IPS DF 4.7 (cell line): ENCODE measurements at regions not wholly inside any gene's neighbourhood (a gene's known extent, or its start where the extent isn't known, plus 50 kb on each side); places are given as distances from the start of the nearest gene placed in this dataset.
A peak's percentile ranks its signal among the peaks of the same experiment; 100 is the strongest.

Experiments
- DNase-seq: peaks from one replicate; pipeline ENCODE4 v3.0.0-alpha.2; 2013; ENCODE audit warnings: low spot score; ENCODE audit errors: extremely low read depth

DNA sequence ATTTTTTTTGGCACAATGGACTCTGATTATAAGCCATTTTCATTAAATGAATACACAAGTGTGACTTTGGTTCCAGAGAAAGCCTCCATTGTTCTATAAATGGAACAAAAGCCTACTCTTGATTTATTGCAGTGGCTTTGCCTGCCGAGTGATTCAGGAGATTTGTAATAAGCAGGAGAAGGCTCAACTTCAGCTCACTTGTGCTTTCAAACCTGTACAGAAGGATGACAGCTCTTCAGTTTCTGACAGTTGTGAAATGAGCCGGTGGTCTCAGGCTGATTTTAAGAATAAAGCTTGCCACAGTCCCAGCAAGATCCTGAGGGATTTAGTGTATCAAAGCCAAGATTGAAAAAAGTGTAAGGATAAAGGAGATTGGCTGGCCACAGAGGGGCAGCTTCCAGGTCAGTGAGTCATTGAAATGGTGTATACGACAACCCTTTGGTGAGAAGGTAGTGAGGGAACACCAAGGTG lies 438.8 kb upstream of the TGFBR2 start:
- DNase-seq = no peak

DNA sequence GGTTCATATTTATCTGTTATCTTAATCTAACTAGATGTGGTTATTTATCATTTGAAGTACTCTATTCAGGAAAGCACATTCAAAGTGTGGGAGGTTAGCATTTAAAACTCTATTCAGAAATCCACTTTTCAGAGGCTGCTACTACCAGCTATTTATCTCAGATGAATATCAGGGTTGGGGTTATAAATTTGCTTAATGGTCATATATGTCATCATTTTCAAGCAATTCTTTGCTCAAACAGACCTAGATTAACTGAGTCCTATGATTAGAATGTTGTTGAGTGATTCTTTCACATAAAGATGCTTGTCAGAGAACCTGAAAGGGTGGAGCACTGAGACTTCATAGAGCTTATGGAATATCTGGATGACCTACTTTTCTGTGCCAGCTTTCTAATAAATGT lies 436.9 kb upstream of the TGFBR2 start:
- DNase-seq = no peak

DNA sequence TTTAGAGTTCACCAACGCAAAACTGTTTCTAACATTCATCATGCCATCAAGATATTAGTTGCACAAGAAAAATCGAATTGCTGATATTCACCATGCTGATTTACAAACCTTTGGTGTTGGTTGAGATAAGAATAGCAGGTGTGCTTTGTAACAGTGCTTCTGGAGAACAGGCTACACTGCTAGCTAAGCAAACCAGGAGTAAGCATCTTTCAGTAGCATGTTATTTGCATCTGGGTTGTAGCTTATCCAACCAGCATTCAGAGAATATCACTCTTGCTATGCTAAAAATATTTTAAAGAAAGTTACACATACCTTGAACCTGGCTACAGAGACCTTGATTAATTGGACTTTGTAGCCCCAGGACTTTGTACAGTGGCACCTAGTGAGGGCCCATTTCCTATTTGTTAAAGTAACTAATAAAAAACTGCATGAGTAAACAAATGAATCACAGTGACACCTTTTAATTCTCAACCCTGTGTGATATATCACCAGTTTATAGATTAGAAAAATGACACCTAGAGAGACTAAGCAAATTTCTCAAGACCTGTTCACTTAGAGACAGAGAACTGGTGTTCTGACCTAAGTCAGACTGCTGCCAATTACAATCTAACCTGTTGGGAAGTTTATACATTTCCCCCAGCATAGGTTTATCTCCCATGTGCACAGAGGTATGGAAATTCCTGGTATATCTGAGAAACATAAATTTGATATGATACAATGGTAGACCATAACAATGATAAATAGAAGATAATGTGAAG lies 435.5 kb upstream of the TGFBR2 start:
- DNase-seq = no peak

DNA sequence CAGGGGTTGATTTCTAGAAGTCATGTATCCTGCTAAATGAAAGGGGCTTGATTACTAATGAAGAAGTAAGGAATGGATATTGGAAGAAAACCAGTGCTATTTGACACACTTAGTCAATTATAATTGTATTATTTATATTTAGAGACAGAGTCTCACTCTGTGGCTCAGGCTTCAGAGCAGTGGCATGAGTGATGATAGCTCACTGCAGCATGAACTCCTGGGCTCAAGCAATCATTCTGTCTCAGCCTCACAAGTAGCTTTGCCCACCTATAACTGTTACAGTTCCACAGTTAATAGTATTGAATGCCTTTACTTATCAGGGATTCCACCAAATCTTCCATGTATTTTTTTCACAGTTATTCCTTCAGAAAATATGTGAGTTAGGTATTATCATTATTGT lies 432.0 kb upstream of the TGFBR2 start:
- no peak for DNase-seq

DNA sequence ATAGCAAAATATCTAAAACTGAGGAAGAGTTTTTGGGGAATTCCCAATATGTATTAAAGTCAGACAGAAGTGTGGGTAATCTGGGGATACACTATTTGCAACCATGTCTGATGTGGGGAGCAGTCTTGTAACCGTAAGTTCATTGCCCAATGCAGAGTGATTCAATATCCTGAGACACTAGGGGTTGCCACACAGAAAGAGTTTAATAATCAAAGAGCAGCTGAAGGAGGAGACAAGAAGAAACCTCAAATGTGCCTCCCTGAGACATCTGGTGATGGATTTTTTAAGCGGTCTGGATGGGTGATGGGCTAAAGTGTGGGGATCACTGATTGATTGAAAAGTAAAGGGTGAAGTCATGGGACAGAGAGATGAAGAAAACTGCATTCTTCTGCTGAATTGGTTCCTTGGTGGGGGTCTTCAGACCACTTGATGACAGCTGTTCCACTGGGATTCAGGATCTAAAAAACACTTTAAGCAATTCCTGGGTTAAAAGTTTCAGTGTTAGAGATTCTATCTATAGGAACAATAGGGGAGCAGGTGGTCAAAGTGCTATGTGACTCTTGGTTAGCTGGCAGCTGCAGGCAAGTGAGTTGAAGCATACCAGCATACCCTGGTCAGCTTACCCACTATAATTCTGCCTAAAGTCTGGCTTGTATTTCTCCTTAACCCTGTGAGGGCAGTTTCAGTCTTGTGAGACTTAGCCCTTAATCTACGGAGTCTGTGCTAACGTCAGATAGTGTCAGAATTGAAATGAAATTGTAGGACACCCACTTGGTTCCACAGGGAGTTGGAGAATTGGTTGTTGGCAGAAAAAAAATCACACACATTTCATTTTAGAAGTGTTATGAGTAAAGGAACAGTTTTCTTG lies 425.9 kb upstream of the TGFBR2 start:
- DNase-seq = no peak

DNA sequence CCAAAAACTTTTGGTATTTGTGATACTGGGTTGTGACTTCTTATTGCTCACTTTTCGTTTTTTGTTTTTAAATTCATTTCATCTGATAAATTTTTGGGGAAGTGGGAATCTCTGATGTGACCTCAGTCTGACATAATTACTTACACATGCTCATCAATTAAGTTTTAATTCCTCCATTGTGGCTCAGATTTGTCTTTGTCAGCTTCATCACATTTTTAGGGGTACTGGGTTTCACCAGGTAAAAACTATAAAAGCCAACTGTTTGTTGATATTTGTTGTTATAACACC lies 425.3 kb upstream of the TGFBR2 start:
- DNase-seq = no peak

DNA sequence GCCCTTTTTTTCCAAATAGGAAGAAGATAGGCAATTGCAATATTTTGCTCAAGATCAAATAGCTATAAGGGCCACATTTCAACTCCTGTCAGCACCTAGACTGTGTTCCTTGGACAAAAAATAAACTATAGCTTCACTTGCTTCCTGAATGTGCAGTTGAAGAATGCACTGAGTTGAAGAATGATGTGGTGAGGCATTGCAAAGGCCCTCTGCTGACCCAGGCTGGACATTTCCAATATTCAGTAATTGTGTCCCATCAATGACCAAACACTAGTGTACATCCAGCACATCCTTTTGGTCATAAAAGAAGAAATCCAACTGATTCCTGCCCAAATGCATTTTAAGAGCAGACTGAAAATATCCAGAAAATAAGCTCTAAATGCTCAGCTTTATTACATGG lies 424.8 kb upstream of the TGFBR2 start:
- DNase-seq = no peak

DNA sequence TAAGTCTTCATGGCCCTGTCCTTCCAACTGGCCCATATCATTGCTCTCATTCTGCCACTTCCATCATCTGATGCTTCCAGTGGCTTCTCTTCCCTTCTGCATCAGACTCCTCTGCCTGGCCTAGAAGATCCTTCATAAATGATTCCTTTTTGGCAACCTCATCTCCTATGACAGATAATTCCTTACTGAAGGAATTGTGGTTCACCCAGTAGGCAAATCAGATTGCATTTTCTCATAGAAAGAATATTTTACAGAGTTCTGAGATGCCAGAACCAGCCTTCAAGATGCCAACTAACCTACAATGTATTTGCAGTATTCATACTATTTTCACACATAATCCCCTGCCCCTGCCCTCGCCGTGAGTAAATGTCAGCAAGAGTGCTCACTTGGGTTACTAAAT lies 423.0 kb upstream of the TGFBR2 start:
- DNase-seq = no peak

DNA sequence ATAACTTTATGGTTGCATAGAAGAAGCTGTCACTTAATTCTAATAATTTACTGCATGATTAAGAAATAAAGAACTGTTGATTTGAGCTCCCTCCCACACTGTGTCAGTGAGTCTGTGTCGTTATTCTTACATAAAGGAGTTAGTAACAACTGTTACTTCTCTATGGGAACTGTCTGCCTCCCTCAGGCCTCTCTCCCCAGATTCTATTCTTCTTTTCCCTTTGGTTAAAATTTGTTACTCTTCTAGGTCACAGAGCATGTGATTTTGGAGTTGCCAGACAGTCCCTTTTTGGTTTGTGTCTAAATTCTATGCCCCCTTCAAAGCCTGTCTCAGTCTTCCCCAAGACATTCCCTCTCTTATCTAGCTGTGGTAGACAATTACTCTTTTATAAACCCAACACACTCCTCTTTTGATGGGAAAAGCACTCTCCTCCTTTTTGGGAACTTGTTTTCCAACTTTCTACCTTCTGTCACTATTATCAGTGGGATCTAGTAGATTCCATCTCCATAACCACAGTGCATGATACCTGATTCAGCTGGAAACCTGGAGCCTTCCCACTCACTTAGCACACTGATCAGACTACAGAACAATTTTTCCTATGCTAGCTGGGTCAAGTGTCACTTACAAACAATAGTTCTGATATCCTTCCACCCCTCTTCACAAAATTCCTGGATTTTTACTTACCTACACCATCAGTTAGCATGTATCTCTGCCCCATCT lies 422.1 kb upstream of the TGFBR2 start:
- no peak for DNase-seq

DNA sequence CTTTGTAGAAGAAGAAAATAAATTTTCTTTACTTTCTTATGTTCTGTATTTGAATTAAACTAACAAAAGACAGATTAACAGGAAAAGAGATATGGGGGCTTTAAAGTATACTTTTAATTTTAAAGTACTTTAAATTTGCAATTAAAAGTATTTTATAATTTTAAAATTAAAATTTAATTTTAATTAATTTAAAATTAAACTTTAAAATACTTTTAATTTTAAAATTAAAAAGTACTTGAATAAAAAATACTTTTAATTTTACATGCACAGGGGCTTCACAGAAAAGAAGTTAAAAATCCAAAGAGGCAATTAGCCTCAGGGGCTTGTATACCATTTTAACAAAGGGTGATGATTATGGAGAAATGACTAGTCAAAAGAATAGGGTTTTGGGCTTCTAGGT lies 420.5 kb upstream of the TGFBR2 start:
- DNase-seq = no peak

DNA sequence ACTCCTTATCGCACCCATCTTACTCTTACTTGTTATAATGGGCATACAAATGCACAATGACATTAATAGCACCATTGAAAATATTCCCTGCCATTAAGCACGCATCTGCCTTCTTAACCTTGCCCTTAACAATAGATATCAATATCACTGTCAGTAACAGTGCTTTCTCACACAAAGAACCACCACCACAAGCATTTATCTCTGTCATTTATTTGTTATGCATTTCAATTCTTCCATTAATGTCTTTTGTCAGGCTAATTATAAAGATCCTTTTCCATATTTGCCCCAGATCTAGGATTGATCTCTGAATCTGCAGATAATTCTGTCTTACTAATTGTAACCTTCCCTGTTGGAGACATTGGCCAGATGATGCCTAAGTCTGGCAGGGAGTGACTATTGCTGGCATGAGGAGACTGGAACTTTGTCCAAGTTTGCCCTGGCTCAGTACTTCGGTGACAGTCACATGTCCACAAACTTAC lies 419.6 kb upstream of the TGFBR2 start:
- no peak for DNase-seq

DNA sequence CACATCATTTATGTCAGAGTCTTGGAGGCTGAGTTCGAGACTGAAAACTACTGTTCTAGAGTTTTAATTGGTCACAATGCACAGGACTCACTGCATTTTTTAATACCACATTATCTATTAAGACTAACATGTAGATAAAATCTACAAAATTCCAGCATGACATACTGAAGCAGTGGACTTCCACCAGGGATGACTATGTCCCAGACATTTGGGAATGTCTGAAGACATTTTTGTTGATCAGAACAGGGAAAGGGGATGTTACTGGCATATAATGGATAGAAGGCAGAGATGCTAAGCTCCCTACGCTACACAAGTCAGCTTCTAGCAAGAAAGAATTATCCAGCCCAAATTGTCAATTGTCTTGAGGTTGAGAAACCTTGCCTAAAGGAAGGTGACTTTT lies 419.0 kb upstream of the TGFBR2 start:
- DNase-seq = no peak

DNA sequence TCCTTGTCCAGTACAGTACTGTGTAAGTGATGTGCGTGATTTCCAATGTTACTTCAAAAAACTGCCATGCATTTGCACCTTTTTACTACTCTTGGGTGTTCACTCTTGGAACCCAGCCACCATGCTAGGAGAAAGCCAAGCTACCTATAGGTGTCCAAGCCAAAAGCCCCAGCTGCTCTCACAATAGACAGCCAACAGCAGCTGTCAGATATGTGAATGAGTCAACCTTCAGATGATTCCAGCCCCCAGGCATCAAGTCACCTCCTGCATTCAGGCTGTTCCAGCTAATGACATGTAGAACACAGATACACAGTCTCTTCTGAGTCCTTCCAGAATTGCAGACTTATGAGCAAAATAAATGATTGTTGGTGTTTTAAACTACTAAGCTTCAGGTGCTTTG lies 417.7 kb upstream of the TGFBR2 start:
- no peak for DNase-seq

DNA sequence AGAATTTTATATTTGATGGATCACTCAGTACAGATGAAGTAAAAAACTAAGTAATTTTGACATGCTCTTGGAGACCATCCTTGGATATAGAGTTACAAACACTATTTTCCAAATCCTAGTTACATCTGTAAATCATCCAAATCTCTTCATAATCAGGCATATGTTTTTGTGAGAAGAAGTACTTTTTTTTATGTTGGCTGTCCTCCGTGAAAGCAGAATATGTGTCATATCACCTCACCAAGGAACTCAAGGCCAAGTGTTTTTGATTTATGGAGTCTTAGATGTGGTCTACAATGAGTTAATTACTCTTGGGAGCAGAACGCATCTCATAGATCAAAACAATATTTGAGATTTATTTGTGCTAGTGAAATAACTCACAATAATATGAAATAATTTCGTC lies 416.5 kb upstream of the TGFBR2 start:
- no peak for DNase-seq

DNA sequence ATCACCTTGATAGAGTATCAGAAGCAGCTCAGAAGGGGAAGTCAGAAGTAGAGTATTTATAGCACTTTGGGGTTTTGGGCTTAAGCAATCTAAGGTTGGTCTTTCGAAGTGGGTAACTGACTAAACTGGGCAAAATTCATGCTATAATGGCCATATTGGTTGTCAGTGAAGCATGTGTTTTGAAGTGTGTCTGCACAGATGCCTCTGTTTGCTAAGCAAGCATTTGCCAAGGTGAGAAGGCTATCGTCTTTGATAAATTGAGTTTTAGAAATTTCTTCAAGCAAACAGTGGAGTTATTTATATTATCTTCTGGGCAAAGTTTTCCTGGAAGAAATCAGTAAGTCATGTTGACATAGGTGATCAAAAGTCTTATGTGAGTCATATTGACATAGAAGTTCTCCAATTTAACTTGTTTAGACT lies 412.8 kb upstream of the TGFBR2 start:
- DNase-seq = no peak

DNA sequence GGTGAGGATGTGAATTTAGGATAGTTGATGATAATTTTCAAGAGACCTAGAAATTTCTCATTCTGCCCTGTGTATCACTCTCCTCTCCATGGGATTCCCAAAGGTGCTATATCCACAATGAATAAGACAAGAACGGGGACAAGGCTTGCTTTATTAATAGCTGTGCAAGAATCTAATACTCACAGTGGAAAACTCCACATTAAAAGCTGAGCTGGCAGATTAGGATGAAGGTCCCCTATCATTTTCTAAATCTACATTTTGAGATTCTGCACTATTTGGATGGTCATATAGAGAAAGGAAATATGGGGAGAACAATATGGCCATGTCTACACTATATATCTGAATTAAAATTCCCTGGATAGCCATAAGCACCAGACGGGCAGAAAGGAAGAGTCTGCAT lies 411.0 kb upstream of the TGFBR2 start:
- DNase-seq = no peak

DNA sequence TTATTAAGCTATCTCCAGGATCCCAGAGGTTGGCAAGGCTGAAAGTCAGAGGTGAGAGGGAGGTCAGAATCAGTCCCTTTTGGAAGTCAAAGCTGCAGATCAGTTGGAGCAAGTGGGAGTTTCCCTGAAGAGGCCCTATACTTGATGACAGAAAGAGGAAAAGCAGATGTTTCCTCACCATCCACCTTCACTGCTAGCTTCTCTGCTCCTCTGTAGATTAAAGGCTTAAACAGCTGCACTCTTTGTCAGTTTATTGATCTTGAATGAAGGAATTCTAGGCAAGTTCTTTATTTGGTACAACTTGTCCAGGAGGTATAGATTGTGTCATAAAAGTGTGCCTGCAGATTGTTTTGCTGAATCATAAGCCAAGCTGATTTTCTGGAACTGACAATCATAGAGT lies 408.2 kb upstream of the TGFBR2 start:
- no peak for DNase-seq

DNA sequence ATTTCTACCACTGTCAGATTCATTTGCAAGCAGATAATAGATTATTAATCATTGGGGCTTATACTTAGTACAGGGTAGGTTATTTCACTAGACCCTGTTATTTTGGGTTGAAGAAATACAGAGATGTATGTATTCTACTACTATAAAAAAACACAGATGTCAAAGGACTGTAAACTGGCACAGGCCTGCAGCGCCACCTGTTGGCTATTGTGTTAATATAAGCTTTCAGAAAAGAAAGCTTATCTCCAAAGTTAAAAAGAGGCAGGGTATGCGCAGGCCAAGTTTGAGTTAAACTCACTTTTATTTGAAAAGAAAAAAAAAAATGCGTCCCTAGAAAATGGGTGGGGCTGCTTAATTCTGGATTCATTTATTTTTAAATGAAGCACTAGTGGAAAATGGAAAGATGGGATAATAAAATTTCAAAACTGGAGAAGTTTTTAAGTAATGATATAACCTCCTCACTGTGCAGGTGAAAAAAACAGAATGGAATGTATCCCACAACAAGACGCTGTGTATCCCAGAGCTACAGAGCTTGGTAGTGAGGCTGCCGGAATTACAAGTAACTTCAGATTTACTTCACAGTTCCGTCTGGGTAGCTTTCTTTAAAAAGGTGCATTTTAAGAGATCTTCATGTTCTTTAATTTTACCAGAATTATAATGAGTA lies 407.2 kb upstream of the TGFBR2 start:
- DNase-seq = peak; percentile 28

DNA sequence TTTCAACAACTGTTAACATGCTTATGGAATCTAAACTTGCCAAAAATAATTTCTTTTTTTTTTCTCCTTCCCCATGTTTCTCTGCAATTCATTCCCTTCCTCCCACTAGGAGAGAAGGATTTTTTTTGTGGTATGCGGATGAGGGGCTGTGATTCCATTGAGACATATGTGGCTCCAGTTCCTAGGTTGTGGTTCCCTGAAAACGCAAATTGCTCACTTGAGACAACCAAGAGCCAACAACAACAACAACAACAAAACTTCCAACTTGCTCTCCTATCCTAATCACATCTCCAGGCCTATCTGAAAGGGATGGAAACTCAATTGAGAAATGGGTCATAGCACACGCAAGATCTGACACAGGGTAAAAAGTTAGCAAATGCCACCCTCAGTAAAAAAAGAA lies 406.5 kb upstream of the TGFBR2 start:
- no peak for DNase-seq

DNA sequence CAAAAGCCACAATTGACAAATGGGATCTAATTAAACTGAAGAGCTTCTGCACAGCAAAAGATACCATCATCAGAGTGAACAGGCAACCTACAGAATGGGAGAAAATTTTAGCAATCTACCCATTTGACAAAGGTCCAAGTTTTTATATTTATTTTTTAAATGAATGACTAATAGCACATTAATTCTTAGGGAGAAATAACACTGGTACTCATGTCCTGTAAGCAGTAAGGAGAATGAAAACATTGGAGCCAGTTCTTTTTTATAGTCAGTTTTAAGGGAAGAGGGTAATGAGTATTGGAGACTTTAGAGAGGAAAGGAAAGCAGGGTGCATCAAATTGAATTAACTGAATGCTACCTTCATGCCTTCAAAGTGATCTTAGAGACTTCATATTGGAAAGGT lies 404.7 kb upstream of the TGFBR2 start:
- DNase-seq = no peak

DNA sequence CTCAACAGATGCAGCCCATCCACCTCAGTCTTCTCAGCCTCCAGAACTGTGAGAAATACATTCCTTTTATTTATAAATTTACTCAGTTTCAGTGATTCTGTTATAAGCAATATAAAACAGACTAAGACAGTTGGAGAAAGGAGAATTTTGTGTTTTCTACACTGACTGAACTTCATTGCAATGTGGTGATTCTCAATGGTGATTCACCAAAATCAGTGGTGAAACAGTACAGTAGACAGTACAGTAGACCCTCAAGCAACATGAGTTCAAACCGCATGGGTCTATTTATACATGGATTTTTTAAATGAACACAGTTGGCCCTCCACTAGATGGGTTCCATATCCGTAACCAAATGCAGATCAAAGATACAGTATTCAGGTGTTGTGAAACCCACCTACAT lies 403.1 kb upstream of the TGFBR2 start:
- DNase-seq = no peak

DNA sequence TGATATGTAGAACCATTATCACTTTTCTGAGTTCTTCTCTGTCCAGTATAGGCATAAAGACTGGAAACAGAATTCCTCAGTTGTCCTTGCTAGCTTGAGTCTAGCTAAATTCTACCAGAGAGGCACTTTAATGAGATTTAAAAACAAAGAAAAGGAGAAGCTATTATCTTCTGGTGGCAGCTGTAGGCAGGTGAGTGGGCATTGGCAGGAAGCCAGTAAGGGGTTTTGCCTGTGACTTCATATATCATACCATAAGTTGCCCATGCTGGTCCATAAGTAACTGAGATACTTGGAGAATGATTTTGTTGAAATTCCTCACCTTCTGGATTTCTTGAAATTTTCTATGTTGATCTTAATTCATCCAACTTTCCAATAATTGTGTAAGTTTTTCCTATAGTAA lies 402.3 kb upstream of the TGFBR2 start:
- no peak for DNase-seq
